OCI-LY1 (cell line): ENCODE measurements at regions not wholly inside any gene's neighbourhood (a gene's known extent, or its start where the extent isn't known, plus 50 kb on each side); places are given as distances from the start of the nearest gene placed in this dataset.

Experiments
- H2AFZ ChIP-seq: fragments of 200-600 bp; sonication (generic), shearing (Covaris generic); 2 replicates; pipeline ENCODE4 v1.6.0; 2014; ENCODE audit warnings: antibody characterized with exemption, mild to moderate bottlenecking, low read length
- H3F3A ChIP-seq: fragments of 200-600 bp; sonication (generic), shearing (Covaris generic); 2 replicates; pipeline ENCODE4 v1.6.0; 2014; ENCODE audit warnings: mild to moderate bottlenecking, antibody characterized with exemption, low read length, moderate library complexity; ENCODE audit not compliant: insufficient read depth
- H3K27ac ChIP-seq: fragments of 200-600 bp; sonication (generic); 2 replicates; pipeline ENCODE4 v1.5.1; 2014; ENCODE audit warnings: low read length, mixed run types, mild to moderate bottlenecking, low read depth; ENCODE audit not compliant: poor library complexity, severe bottlenecking
- H3K27me3 ChIP-seq: fragments of 200-600 bp; sonication (generic); 2 replicates; pipeline ENCODE4 v1.6.0; 2014; ENCODE audit warnings: antibody characterized with exemption, mild to moderate bottlenecking, low read length, moderate library complexity; ENCODE audit not compliant: insufficient read depth
- H3K36me3 ChIP-seq: fragments of 200-600 bp; sonication (generic); 2 replicates; pipeline ENCODE4 v1.6.1; 2014; ENCODE audit warnings: mild to moderate bottlenecking, antibody characterized with exemption, low read length, moderate library complexity, mixed read lengths; ENCODE audit not compliant: insufficient read depth
- H3K4me1 ChIP-seq: fragments of 200-600 bp; sonication (generic); 2 replicates; pipeline ENCODE4 v1.5.1; 2014; ENCODE audit warnings: mild to moderate bottlenecking, low read length, moderate library complexity; ENCODE audit not compliant: insufficient read depth, severe bottlenecking
- H3K4me2 ChIP-seq: fragments of 200-600 bp; sonication (generic), shearing (Covaris generic); 2 replicates; pipeline ENCODE4 v1.6.1; 2014; ENCODE audit warnings: low read length
- H3K4me3 ChIP-seq: fragments of 200-600 bp; sonication (generic); 2 replicates; pipeline ENCODE4 v1.5.1; 2014; ENCODE audit warnings: low read length, low read depth, mild to moderate bottlenecking, mixed read lengths; ENCODE audit not compliant: poor library complexity, severe bottlenecking
- H3K79me2 ChIP-seq: fragments of 200-600 bp; shearing (Covaris generic); 2 replicates; pipeline ENCODE4 v1.6.1; 2016; ENCODE audit warnings: mixed run types, low read length, mixed read lengths; ENCODE audit not compliant: insufficient read depth
- H3K9ac ChIP-seq: fragments of 200-600 bp; sonication (generic), shearing (Covaris generic); 2 replicates; pipeline ENCODE4 v1.6.1; 2014; ENCODE audit warnings: mild to moderate bottlenecking, low read length, mixed read lengths
- H3K9me2 ChIP-seq: fragments of 200-600 bp; sonication (generic), shearing (Covaris generic); 2 replicates; pipeline ENCODE4 v1.6.1; 2014; ENCODE audit warnings: low read depth, mild to moderate bottlenecking, low read length, mixed read lengths
- H3K9me3 ChIP-seq: fragments of 200-600 bp; shearing (Covaris generic); 2 replicates; pipeline ENCODE4 v1.6.1; 2014; ENCODE audit warnings: low read length, mixed read lengths
- H4K20me1 ChIP-seq: fragments of 200-600 bp; sonication (generic), shearing (Covaris generic); 2 replicates; pipeline ENCODE4 v1.6.0; 2016; ENCODE audit warnings: mild to moderate bottlenecking, low read length; ENCODE audit not compliant: insufficient read depth
- EZH2 ChIP-seq: fragments of 200-600 bp; sonication (generic), shearing (Covaris generic); IDR thresholded peaks from 2 replicates; pipeline ENCODE4 v1.8.0; 2017; ENCODE audit warnings: borderline replicate concordance, mixed run types, mild to moderate bottlenecking, antibody characterized with exemption, low read length, moderate library complexity, mixed read lengths
- TF ChIP-seq, protein P1 (sequence below): fragments of 200-600 bp; sonication (generic), shearing (Covaris generic); IDR thresholded peaks from 2 replicates; pipeline ENCODE4 v1.5.1; 2017; ENCODE audit warnings: mild to moderate bottlenecking, antibody characterized with exemption, low read length, moderate library complexity, mixed read lengths

DNA sequence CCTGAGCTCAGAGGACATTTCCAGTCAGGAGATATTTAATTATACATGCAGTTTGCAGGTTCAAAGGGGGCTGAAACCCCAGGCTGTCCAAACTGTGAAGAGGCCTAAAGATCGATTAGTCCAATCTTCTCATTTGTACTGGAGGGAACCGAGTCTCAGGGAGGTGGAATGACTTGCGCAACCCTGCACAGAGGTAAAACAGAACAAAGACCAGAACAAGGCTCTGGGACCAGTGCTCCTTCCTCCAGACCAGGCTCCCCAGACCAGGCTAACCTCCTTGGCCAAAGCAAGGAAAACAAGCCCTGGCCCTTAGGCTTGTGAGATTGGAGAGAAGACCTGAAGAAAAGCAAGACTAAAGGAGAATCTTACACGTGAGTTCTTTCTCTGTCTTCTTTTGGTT, 120.8 kb downstream of the ENC1 start:
- TF ChIP-seq, protein P1, sequence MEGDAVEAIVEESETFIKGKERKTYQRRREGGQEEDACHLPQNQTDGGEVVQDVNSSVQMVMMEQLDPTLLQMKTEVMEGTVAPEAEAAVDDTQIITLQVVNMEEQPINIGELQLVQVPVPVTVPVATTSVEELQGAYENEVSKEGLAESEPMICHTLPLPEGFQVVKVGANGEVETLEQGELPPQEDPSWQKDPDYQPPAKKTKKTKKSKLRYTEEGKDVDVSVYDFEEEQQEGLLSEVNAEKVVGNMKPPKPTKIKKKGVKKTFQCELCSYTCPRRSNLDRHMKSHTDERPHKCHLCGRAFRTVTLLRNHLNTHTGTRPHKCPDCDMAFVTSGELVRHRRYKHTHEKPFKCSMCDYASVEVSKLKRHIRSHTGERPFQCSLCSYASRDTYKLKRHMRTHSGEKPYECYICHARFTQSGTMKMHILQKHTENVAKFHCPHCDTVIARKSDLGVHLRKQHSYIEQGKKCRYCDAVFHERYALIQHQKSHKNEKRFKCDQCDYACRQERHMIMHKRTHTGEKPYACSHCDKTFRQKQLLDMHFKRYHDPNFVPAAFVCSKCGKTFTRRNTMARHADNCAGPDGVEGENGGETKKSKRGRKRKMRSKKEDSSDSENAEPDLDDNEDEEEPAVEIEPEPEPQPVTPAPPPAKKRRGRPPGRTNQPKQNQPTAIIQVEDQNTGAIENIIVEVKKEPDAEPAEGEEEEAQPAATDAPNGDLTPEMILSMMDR, result no peak
- TF ChIP-seq EZH2, result no peak
- H3K27ac ChIP-seq, result no peak overlapping the region
- H2AFZ ChIP-seq, result no peak overlapping the region
- no peaks in the 10 kb centered on the region for H3K9me2 ChIP-seq
- H3F3A ChIP-seq, result no peaks in the 10 kb centered on the region
- no peak overlapping the region for H3K9ac ChIP-seq
- H3K4me3 ChIP-seq, result no peak overlapping the region
- no peaks in the 10 kb centered on the region for H3K27me3 ChIP-seq
- no peak overlapping the region for H3K4me2 ChIP-seq
- no peaks in the 10 kb centered on the region for H3K36me3 ChIP-seq
- H3K4me1 ChIP-seq, result no peaks in the 10 kb centered on the region
- H4K20me1 ChIP-seq, result no peaks in the 10 kb centered on the region
- H3K9me3 ChIP-seq, result no peaks in the 10 kb centered on the region
- H3K79me2 ChIP-seq, result no peaks in the 10 kb centered on the region

DNA sequence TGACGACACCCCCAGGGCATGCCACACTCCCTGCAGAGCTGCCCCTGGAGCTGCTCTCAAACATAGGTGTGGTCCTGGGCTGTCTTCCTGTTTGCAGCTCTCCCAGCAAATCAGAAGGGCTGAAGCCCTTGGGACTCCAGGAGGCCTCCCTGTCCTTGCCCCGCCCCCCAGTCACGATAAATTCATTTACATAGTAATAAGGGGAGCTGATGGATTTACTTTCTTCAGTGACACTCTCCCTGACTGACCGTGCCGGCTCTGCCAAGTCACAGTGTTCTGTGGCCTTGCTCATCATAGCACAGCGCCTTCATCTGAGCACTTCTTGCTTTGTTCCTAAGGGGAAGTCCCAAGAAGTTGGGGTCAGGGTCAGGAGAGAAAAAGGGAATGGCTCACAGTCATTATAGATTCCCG, 121.4 kb downstream of the ENC1 start:
- Histone ChIP-seq H3K79me2 (no peaks in the 10 kb centered on the region), H3K27ac (no peak overlapping the region), H3K9ac (no peak overlapping the region), H3K36me3 (no peaks in the 10 kb centered on the region), H3K9me3 (no peaks in the 10 kb centered on the region), H3K27me3 (no peaks in the 10 kb centered on the region), H3F3A (no peaks in the 10 kb centered on the region), H4K20me1 (no peaks in the 10 kb centered on the region), H3K4me3 (no peak overlapping the region), H2AFZ (no peak overlapping the region), H3K4me2 (no peak overlapping the region), H3K4me1 (no peaks in the 10 kb centered on the region), H3K9me2 (no peaks in the 10 kb centered on the region)
- TF ChIP-seq EZH2, result no peak
- TF ChIP-seq, protein P1, result no peak

DNA sequence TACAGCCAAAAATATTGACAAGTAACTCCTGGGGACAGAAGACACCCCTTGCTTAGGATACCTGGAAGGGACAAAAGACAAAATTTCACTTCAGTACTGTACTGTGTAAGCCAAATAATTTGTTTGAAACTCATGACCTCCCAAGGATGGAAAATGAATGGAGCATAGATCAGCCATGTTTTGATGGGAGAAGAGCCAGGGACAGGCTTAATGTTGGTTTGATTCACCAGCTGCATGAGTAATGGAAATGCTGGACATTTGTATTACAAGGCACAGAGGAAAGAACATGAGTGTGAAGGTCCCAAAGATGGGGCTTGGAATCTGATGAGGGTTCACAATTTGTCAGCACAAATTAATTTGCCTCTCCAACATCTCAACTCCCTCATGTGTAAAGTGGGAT, 122.8 kb downstream of the ENC1 start:
- H3K9me2 ChIP-seq, result no peaks in the 10 kb centered on the region
- H3K4me3 ChIP-seq, result no peak overlapping the region
- no peaks in the 10 kb centered on the region for H3F3A ChIP-seq
- H3K27me3 ChIP-seq, result no peaks in the 10 kb centered on the region
- no peak overlapping the region for H3K9ac ChIP-seq
- no peak overlapping the region for H3K4me2 ChIP-seq
- H3K79me2 ChIP-seq, result no peaks in the 10 kb centered on the region
- no peak overlapping the region for H3K27ac ChIP-seq
- H3K4me1 ChIP-seq, result no peaks in the 10 kb centered on the region
- H2AFZ ChIP-seq, result no peak overlapping the region
- H4K20me1 ChIP-seq, result no peaks in the 10 kb centered on the region
- H3K9me3 ChIP-seq, result no peaks in the 10 kb centered on the region
- no peak for TF ChIP-seq EZH2
- TF ChIP-seq, protein P1, result no peak
- no peaks in the 10 kb centered on the region for H3K36me3 ChIP-seq
